T-helper 22 cell (primary cell): ENCODE measurements at regions not wholly inside any gene's neighbourhood (a gene's known extent, or its start where the extent isn't known, plus 50 kb on each side); places are given as distances from the start of the nearest gene placed in this dataset.

Experiments
- DNase-seq: peaks from one replicate; pipeline ENCODE4 v3.0.0-alpha.2; 2020; ENCODE audit warnings: low read depth

DNA sequence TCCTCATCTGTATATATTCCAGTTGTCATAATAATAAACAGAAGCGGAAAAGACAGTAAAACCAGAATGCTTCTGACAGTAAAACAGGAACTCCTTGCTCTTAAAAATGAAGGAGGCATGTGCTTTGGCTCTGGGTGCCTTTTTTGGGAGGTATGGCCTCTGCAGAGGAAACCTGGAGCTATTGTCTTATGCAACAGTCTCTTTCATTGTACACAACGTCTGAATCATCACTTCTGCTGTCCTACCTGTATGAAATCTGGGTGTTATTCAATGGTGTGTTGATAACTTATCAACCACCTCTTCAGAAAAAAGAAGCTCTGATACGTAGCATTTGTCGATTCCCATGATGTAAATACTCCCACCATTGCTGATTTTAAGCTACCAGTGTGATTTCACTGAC lies 64.8 kb downstream of the CDCA7 start:
- no peak for DNase-seq

DNA sequence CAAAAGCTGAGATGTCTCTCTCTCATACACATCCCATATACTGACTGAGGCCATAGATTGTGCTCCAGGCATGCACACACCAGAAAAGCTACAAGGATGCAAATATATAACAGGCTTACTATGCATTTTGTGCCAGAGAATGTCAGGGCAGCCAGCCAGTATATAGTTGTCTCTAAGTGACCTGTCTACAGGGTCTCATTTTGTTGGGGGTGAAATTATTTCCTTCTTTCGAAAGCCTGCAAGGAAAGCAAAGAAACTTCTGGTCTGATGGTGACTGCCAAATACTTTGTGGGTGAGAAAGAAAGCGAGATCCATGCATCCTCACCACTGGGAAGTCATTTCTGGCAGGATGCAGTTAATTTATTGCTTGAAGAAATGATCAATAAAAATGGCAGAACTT lies 70.2 kb downstream of the CDCA7 start:
- DNase-seq, result no peak

DNA sequence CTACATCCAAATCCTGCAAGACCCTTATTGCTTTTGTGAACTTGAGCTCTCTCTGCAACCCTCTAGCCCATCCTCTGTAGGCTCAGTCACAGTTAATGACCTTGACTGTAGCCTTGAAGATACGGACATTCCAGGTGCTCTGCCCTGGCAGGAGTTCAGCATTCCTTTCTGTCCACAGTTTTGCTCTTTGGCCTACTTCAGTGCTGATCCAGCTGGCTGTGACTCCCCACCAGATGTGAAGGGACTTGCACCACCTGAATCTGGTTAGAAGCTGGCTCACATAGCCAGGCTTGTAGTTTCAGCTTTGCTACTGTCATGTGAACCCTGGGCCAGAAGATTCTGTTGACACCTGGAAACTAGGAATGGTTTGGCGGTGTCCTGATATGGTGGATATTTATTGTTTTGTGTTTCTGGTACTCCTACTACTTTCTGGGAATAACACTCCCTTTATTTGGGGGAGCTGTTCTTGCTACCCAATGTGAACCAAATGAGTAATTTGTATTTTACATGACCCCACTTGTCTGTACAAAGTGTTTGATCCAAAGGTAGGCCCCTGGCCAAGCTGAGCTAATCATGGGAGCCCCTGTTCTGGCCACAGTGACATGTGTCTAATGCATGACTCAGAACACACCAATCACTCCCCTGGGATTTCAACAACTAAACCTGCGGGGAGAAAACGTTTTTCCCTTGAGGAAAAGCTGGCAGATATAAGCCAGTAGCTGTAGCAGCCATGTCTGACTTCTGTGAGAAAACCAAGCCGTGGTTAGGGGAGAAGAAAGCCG lies 73.4 kb downstream of the CDCA7 start:
- no peak for DNase-seq

DNA sequence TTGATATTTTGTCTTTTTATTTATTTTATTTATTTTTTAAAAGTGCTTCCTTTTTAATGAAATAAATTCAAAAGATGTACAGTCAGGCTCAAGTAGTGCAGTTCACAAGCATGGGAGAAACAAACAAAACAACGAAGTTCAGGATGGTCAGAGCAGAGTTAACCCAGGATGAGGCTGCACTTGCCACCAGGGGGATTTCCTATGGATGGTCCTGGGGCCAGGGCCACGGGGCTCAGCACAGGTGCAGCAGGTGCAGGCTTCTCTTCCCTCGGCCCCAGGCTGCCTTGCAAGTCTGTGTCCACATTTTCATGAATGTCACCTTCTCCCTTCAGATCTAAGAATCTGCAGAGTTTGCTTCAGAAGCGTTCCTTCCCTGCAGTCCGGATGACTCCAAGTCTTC lies 76.5 kb downstream of the CDCA7 start:
- no peak for DNase-seq

DNA sequence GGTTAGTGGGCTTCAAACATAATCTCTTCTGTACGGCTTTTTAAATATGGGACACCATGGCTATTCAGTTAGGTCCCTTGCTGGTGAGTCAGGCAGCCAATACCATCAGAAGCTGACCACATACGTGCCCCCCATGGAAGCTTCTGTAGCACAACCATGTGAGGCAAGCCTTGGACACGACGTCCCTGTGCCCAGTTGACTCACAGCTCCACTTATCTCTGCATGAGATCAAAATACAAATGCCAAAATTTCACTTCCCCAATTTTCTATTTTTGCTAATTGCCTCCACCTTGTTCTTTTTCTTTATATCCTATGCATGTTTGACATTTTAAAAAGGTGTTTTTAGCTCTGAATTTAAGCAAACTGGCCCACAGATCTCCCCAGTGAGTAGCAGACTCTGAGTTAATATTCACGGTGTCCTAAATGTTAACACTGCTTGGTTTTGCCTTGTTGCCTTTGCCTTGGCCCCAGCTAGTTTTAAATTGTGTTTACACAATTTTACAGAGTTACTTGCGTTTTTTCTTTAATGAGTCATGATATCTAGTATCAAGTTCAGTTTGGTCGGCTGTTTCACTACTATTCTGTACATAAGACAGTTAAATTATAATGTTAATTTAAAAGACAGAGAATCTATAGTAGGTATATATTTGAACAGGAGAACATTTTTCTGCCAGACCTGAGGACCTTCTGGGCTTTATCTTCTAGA lies 77.5 kb downstream of the CDCA7 start:
- DNase-seq, result no peak

DNA sequence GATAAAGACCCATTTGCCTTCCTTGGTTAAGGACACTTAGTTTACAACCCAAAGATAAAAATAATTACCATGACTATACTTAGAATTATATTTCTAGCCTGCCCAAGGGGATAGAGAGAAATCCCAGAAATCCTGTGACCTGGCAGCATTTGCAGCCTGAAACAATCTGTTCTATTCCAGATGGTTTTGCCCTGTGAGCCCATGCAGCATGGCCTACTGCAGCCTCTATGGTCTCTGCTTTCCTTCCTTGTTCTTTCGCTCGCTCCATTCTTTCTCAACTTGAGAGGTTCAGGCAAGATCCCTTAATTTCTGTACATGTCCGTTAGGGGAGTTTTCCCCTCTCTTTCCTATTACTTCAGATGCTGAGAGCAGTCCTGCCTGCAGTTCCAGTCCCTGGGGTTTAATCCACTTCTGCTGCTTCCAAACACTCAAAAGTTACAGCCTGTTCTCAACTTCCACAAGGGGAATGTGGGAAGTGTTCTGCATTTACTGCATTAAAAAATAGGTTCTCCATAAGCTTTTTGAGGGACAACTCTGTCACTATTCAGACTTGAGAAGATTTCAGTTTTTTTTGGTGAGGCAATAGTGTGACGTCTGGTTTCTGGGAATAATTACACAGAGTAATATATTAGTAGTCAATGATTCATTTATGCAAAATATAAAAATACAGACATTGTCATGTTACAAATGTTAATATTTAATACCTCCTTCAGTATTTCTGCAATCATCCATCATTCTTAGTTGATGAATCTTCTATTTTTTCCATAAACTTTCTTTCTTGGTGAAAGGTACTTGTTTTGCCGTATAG lies 80.3 kb downstream of the CDCA7 start:
- no peak for DNase-seq

DNA sequence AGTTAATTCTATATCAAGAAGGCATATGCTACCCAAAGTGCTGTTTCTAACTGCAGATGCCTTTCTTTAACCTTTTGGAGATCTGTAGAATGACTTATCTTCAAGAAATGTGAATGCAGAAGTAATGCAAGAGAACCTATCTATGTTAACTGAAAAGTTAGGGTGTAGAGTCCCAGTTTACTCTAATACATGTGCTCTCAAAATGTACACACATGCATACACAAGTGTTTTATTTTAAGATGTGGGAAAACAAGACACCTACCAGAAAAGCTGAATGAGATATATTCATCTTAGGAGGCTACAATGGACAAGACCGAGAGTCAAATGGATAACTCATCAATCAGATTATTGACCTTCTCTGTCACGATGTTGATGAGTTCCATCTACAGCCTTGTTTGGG lies 80.9 kb downstream of the CDCA7 start:
- no peak for DNase-seq

DNA sequence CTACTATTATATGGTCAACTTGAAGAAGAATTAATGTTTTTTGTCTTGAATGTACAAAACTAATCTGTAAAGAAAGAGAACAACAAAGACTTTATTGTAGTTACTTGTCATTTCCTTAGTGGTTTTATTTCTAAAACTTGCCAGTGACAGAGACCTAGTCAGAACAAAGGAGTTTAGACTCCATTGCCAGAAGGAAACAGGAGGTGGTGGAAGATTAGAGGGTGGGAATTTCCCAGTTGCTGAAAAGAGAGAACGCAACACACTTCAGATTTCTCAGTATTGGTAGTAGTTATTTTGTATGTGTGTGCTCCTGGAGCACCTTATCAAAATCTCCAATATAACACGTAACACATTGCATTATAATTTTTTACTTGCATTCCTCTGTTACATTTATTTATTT lies 81.4 kb downstream of the CDCA7 start:
- no peak for DNase-seq

DNA sequence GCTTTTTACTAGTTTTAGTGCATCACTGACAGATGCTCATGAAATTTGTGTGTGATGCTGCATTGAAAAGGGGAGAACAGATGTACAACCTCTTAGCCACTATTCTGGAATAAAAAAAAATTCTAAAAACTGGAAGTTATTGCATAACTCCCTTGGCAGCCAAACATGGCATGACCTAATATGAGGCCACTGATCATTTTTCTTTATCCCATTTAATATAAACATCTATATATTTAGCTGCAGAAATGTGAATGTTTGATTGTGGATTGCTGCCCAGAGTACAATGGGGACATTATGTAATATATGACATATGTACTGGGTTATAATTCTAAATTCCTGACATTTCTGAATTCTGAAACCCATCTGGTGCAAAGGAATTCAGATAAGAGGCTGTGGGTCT lies 86.5 kb downstream of the CDCA7 start:
- DNase-seq, result no peak

DNA sequence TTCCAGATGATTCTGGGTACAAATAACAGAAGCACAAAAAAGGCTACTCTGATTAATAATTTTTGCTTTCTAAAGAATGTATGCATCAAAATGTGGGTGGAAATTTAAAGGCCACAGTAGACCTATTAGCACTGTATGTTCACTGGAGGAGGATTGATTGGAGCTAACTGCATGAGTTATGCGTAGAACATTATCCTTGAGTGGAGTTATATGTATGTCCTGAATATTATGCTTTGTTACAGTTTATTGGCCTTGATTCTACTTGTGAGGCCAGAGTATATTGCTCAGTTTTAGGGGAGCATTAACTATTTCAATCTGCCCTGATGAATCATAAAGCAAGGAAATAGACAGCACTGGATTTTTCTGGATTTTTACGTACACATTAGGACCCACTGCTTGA lies 87.9 kb downstream of the CDCA7 start:
- DNase-seq, result no peak

DNA sequence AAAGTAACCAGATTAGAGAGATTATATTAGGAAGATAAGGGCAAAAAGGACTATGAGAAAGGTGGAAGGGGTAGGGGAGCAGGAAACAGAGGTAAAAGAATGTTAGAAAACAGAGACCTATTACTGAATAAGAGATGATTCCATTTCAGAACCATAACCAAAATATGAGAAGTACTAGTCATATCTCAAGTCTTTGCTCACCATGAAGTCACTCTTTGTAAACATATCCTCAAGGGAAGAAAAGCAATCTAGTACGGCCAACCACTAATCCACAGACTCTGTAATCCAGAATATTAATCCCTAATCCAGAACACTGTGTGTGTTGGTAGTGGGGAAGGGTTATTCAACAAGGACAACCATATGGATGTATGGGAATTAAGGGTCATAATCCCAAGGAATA lies 92.0 kb downstream of the CDCA7 start:
- DNase-seq, result no peak

DNA sequence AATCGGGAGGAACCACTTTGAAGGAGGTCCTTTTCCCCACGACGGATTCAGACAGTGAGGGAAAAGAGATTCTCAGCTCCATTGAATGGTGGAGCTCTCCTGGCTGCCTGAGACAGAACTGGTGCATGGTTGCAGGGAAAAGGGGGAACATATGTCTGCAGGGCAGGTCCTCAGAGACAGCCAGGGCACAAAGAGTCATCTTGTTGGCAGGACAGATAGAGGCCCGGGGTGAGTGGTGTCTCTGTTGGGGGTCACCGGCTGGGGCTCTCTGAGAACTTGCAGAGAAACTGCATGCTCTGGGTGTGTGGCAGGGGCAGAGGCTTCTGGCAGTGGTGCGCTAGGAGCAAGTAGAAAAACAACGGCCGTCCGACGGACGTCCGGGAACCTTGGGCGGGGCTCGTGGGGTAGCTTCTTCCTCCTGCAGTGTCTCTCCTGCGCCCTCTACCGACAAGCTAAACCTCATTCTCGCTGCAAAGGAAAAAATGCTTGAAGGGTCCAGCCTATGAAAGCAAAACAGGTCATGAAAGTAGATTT lies 94.3 kb downstream of the CDCA7 start:
- DNase-seq, result peak; percentile 18

DNA sequence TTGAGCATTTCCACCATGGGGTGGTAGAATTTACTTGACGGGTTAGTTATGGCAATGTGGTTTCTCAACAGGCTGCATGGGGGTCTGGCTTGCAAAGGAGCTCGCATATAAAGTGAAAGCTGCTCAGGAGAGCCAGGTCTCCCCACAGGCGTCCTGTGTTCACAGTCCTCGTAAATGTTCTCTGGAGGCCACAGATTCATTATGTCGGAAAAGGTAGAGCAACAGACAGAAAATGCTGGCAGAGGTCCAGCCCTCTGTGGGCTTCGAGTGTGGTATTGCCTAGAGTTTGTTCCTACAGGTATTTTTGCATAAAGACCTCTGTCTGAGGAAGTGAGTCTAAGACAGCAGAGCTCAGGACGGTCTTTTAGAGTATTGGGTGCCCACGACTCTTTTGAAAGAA lies 96.4 kb downstream of the CDCA7 start:
- DNase-seq, result no peak

DNA sequence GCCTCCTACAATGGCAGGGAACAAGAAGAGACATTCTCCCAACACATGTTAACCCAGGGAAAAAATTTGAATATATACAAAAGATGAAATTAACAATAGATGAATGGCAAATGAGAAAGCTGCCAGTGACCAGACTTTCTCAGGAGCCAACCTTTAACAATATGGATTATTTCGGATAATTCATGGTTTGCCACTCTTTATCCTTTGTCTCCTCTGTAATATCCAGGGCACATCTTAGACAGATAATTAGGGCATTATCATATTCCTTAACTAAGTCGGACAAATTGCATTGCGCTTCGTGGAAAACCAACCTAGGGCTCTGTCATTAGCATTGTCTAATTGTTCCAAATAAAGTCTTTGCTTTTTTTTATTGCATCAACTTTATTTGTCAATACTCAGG lies 97.3 kb downstream of the CDCA7 start:
- no peak for DNase-seq

DNA sequence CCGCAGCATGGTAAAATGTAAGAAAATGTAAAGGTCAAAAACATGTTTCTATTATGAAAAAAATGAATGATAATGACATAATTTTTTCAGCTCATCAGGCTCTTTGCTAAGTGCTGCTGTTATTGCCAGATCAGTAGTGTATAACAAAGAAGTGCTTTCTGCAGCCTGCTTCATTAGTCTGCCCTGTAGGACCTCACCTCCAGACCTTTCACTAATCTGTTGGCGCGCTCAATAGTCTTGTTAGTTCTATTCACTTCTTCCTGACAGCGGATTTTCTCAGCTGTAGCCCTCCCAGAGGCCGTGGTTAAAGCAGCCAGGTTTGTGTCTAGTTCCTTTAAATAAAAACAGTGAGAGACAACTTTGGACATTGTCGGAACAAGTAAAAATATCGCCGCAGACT lies 97.7 kb downstream of the CDCA7 start:
- DNase-seq, result no peak

DNA sequence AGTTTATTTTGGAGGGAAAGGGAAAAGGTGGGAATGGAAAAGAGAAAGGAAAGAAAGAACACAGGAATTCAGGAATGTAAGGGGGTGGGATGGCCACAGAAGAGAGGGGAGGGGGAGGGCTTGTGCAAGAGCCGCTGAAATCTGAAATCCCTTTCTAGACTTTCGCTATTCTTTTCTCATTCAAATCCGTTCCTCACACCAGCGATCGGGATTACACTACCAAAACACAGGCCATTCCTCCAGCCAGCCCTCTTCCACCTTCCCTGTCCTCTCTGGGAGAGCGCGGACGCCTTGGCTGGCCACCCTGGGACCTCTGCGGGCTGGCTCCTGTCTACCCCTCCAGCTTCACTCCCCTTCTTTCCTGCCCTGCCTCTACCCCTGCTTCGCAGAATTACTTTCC lies 102.3 kb downstream of the CDCA7 start:
- DNase-seq, result no peak

DNA sequence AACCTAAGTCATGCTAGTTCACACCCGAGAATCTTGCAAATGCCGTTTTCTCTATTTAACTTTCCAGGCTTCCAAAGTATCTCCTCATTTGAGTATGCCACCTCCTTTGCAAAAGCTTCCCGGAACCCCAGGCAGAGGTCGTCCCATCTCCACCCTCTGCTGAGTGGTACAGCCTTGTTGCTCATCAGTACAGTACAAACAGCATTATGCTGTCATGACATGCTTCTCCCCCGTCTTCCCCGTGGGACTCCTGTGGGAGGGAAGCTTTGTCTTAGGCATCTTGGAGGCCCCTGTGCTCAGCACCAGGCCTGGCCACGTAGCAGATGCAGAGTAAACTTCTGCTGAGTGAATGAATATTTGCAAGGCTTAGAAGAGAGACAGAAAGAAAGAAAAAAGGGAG lies 102.7 kb downstream of the CDCA7 start:
- DNase-seq, result no peak

DNA sequence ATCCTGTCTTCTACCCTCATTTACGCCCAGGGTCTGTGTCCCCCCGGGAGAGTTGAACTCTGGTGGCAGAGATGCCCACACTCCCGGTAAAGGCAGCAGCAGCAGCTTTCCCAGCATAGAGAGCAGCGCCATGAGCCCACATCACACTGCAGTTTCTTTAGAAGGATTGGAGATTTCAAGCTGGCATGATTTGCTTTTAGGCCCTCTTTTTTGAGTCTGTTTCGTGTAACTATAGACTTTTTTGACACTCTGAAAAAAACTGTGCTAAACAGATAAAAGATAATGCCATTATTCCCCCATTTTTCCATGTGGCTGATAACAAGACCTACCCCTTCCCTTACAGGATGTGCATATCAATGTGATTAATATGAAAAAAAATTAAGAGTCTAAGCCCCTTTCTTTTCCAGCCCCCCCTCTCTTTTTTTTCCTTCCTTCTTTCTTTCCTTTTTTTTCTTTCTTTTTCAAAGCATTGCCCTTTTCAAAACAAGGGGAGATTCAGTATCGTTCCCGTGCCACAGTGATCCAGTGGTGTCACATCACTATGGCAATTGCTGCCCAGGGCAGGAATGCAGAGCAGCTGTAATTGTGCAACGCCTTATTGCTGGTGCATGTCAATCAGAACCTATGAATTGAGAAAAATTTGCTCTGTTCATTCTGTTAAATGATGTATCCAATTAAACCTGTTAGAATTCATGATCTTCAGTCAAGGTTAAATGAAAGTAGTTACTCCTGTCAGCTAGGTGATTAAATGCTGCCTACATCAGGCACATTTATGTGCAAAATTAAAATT lies 104.5 kb downstream of the CDCA7 start:
- no peak for DNase-seq

DNA sequence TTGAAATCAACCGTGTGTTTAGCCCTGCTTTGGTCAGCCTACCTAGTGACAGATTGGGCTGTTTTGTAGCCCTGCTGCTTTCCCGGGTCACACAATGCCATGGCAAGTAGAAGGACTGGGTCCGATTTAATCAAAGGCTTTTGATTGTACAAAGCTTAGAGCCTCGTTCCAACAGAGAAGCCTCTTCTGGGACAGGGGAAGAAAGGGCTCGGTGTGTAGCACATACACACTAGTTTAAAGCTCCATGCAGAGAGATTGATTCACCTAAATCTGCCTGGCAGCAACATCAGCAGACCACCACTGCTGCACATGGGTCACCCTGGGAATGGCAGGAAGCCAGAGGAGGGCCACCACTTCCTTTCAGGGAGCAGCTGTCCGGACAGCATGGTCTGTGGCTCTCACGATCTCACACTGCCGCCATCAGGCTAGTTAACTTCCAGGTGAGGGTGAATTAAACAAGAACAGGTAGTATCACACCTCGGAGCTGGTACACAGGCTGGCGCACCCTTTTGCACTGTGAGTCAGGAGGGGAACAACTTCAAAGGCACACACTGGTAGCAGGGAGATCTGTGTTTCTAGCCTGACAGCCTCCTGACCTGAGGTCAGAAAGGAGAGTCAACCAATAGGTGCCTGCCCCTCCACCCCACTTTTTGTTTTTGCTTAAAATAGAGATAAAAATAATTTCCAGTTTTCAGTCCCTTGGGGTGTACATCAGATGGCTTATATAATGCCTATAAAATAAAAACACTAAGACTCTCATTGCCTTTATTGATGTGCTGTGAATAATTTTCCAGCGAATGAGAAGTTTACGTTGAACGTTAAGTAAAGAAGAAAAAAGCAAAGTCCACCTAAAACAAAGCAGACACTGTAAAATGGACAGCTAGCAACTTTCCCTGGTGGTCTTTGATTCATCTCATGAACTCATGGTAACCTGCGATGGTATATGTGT lies 108.5 kb downstream of the CDCA7 start:
- DNase-seq, result no peak

DNA sequence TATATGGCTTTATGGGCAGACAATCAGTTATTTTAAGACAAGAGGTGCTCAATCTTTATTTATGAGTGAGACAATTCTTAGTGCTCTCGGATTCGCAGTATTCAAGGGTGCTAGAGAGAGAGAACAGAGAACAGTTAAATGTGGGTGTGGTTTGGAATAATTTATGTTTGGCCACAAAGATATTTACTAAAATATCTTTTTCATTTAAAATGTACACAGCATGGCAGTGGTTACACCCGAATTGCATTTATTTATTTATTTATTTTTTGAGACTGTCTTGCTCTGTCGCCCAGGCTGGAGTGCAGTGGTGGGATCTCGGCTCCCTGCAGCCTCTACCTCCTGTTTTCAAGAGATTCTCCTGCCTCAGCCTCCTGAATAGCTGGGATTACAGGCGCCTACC lies 109.2 kb downstream of the CDCA7 start:
- DNase-seq, result no peak

DNA sequence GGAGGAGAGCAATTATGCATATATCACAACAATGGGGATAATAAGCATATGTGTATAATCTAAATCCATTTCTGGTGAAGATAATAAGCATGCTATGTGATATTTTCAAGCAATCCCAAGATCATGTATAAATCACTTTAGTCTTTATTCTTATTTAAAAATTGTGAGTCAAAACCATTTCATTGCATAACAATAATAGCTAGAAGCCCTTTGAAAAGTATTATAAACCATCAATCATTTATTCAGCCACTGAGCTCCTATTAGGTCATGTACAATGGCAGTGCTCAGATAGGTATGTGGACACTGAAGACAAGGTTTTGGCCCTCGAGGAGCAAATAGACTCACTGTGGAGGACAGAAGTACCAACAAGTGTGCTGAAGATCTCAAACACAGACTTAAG lies 113.1 kb downstream of the CDCA7 start:
- no peak for DNase-seq
